ENCODE measurements at regions not wholly inside any gene's neighbourhood (a gene's known extent, or its start where the extent isn't known, plus 50 kb on each side); places are given as distances from the start of the nearest gene placed in this dataset.

GRCh38 chr16:64206862-64207261 is 915.0 kb downstream of the CDH11 start:
- DNase-seq = no peak
- no peak for TF ChIP-seq CTCF (IDR thresholded peaks at IDR 0.05)
- H3K36me3 ChIP-seq = no peaks in the 10 kb centered on the region
- no peaks in the 10 kb centered on the region for H3K27me3 ChIP-seq
- H3K4me1 ChIP-seq = no peaks in the 10 kb centered on the region
- no peak overlapping the region for H3K27ac ChIP-seq
- no peaks in the 10 kb centered on the region for H3K9me3 ChIP-seq
- intact Hi-C loops (cut with DNase I) = no loop called here
- H3K4me3 ChIP-seq (replicated peaks in 1 of 3) = no peak overlapping the region
- WGBS, 2 donors = 76 to 85% methylated on average over 2 of the region's 2 CpGs

- intact Hi-C loops (cut with DNase I) = no loop called here
- H3K4me1 ChIP-seq = no peaks in the 10 kb centered on the region
- no peaks in the 10 kb centered on the region for H3K36me3 ChIP-seq
- no peak for DNase-seq
- no peak for TF ChIP-seq CTCF (IDR thresholded peaks at IDR 0.05)
- no peak for TF ChIP-seq POLR2A (IDR thresholded peaks at IDR 0.05)
- H3K27me3 ChIP-seq = no peaks in the 10 kb centered on the region
- no peaks in the 10 kb centered on the region for H3K9me3 ChIP-seq
- 73 to 75% methylated on average over 4 of the region's 4 CpGs for WGBS, 2 donors
- no peak overlapping the region for H3K4me3 ChIP-seq (replicated peaks in 1 of 3)
- H3K27ac ChIP-seq = no peak overlapping the region
Observed at GRCh38 chr16:64203126-64203525, 918.7 kb downstream of the CDH11 start.

GRCh38 chr16:64202571-64202970 is 919.3 kb downstream of the CDH11 start:
- H3K9me3 ChIP-seq = no peaks in the 10 kb centered on the region
- H3K4me1 ChIP-seq = no peaks in the 10 kb centered on the region
- no peak overlapping the region for H3K4me3 ChIP-seq (replicated peaks in 1 of 3)
- H3K36me3 ChIP-seq = no peaks in the 10 kb centered on the region
- intact Hi-C loops (cut with DNase I) = no loop called here
- H3K27ac ChIP-seq = no peak overlapping the region
- no peak for DNase-seq
- no peak for TF ChIP-seq POLR2A (IDR thresholded peaks at IDR 0.05)
- TF ChIP-seq CTCF (IDR thresholded peaks at IDR 0.05) = no peak
- no peaks in the 10 kb centered on the region for H3K27me3 ChIP-seq
- 71 to 73% methylated on average over 4 of the region's 4 CpGs for WGBS, 2 donors

- H3K27me3 ChIP-seq = no peaks in the 10 kb centered on the region
- no peaks in the 10 kb centered on the region for H3K9me3 ChIP-seq
- no peaks in the 10 kb centered on the region for H3K36me3 ChIP-seq
- H3K4me1 ChIP-seq = no peaks in the 10 kb centered on the region
- no peak for DNase-seq
- no peak overlapping the region for H3K4me3 ChIP-seq (replicated peaks in 1 of 3)
- intact Hi-C loops (cut with DNase I) = no loop called here
- WGBS, 2 donors = 66 to 77% methylated on average over 1 of the region's 1 CpG
- TF ChIP-seq POLR2A (IDR thresholded peaks at IDR 0.05) (no peak), CTCF (IDR thresholded peaks at IDR 0.05) (no peak)
- no peak overlapping the region for H3K27ac ChIP-seq
Observed at GRCh38 chr16:64196444-64196843, 925.4 kb downstream of the CDH11 start.

GRCh38 chr16:64185954-64186353 is 935.9 kb downstream of the CDH11 start:
- Histone ChIP-seq H3K4me3 (replicated peaks in 1 of 3) (no peak overlapping the region), H3K36me3 (no peaks in the 10 kb centered on the region), H3K4me1 (no peaks in the 10 kb centered on the region), H3K9me3 (no peaks in the 10 kb centered on the region), H3K27me3 (no peaks in the 10 kb centered on the region), H3K27ac (no peak overlapping the region)
- WGBS, 2 donors = 81 to 82% methylated on average over 3 of the region's 3 CpGs
- no peak for DNase-seq
- TF ChIP-seq POLR2A (IDR thresholded peaks at IDR 0.05) = no peak
- no peak for TF ChIP-seq CTCF (IDR thresholded peaks at IDR 0.05)
- intact Hi-C loops (cut with DNase I) = no loop called here

Data from thyroid gland (tissue), 4 donors.